SIG-M5 treated with dmso at 0.1 percent for 504 hours (cell line): ENCODE measurements at regions not wholly inside any gene's neighbourhood (a gene's known extent, or its start where the extent isn't known, plus 50 kb on each side); places are given as distances from the start of the nearest gene placed in this dataset.

Experiments
- DNase-seq: peaks from one replicate; lab custom pipeline; 2025; ENCODE audit not compliant: unreplicated experiment; lab: John Stamatoyannopoulos, UW

GRCh38 chr2:65799141-65799854, 366.9 kb upstream of the SPRED2 start:
- DNase-seq = no peak

- no peak for DNase-seq
Measured at GRCh38 chr2:65798641-65799040, 366.2 kb upstream of the SPRED2 start.

- no peak for DNase-seq
Measured at GRCh38 chr2:65794994-65795393, 362.6 kb upstream of the SPRED2 start.

GRCh38 chr2:65791404-65791975, 359.1 kb upstream of the SPRED2 start:
- no peak for DNase-seq

DNA sequence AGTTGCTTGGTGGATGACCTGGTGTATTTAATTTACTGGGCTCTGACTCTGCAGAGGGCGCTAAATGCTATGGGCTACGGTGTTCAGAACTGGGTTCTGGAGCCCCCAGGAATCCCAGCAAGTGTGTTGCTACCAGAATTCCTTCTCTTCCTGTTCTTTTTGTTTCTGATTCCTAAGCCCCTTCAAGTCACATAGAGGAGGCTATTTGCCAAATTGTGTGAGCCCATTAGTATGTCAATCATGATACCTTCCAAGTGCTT, 358.2 kb upstream of the SPRED2 start:
- DNase-seq = no peak

DNA sequence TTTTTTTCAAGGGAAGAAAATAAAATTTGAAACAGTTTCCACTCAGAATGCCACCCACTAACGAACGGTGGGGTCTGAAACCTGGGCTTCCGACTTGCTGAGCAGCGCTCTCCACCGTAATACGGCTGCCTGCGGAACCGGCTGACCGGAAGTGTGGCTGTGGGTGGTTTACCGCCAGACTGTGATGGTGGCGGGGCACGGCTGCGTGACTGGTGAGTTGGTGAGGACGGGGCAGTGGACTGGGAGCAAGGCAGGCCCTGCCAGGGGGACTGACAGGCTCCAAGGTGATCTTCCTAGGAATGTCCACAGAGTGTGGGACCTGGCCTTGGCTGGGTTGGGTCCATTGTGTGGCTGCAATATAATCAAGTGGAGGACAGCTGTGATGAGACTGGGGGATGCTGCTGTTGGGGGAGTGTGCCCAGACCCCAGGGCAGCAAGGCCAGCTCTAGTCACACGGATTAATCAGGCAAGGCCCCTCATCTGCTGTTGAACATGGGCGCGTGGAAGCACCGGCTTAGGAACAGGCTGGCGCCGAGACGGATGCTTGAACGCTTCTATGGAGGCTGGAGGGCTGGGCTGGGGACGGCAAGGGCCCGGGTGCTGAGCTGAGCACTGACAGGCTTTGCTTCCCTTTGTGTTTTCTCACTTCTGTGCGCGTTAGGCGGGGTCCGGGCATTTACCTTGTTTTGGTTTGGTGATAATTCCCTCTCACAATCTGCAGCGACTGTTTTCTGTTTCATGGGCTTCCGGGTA, 357.7 kb upstream of the SPRED2 start:
- DNase-seq = no peak

DNA sequence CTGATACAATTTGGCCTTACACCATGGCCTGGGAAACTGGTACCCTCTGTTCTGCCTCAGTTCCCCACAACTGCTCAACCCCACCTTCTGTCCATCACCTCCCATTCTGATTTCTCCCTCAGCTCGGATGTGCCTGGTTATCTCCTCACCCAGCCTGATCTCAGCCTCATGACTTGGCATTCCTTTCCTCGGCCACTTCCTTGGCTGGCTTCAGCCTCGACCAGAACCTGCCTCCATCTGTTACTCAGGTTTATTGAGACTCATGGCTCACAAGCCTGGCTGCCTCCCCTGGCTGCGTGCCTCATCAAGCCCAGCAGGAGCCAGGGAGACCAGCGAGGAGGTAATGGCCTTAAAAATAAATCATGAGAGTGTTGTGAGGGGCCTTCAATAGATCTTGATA, 356.2 kb upstream of the SPRED2 start:
- no peak for DNase-seq

DNA sequence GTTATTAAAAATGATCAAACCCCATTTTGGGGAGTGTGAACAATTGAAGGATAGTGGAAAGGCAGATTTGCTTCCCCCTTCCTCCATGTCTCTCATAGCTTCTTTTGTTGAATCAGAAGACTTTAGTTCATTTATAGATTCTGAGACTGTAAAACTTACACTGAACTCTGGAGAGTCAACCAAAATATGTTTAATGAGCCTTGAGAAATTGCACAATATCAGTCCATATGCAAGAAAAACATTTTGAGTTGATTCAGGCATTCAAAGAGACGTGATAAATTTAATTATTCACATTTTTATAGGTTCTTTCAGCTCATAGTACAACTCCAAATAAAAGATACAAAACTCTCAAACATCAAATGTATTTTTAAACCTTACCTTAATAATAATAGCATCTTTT, 354.4 kb upstream of the SPRED2 start:
- DNase-seq = no peak

- DNase-seq = no peak
Measured at GRCh38 chr2:65786007-65786717, 353.8 kb upstream of the SPRED2 start.

DNA sequence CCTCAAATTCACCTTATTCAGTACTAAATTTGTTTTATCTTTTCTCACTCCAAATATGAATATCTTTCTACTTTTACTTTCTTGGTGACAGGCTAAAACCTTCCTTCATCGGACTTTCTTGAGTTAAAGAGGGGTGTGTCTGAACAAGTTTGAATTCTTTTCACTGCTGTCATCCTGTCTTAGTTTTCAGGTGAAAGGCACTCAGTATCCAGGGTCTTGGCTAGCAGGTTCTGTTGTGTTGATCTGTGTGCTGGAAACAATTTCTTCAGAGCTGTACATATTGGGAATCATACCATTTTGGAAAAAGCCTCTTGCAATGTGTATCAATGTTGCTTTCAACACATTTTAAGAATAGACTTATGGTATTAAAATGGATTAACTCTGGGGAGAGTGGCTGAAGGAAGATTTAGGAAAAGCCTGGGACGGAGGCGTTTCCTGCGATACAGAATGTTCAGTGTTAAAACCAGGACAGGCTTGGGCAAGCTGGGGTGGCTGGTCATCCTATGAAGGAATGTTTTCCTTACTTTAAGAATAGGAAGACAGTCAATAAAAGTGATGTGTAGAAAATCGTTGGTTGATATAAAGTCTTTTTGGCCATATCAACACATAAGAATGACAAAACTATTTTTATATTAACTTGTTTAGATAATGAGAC, 350.7 kb upstream of the SPRED2 start:
- no peak for DNase-seq

DNA sequence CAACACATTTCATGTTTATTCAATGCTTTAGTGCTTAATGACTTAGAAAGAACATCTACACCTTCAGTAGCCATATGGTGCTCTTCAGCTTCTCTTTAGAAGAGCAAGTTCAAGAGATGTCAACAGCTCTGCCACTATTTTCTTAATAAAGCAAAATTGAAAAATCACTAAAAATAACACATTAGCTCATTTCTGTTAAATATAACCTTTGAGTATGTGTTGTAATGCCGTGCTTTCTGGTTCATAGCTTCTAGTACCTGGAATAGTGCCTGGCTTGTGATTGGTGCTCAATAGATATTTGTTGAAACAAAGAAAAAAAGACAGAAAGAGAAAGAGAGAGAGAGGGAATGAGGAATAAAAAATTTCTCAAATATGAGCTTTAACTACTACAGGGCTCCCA, 349.8 kb upstream of the SPRED2 start:
- DNase-seq = no peak

GRCh38 chr2:65781756-65782155, 349.4 kb upstream of the SPRED2 start:
- no peak for DNase-seq

- DNase-seq = no peak
Measured at GRCh38 chr2:65779021-65779420, 346.6 kb upstream of the SPRED2 start.

DNA sequence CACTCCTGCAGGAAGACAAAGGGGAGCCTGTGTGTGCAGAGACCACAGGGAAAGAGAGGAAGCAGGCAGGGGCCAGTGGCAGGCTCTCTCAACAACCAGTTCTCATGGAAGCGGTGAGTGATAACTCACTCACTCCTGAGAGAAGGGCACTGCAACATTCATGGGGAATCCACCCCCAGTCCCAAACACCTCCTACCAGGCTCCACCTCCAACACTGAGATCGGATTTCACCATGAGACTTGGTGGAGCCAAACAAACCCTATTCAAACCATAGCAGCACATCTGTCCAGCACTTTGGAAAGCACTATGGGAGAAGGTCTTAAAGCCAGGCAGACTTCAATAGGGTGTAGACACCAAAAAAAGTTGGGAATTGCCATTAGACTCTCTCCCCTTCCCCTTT, 345.7 kb upstream of the SPRED2 start:
- DNase-seq = no peak

DNA sequence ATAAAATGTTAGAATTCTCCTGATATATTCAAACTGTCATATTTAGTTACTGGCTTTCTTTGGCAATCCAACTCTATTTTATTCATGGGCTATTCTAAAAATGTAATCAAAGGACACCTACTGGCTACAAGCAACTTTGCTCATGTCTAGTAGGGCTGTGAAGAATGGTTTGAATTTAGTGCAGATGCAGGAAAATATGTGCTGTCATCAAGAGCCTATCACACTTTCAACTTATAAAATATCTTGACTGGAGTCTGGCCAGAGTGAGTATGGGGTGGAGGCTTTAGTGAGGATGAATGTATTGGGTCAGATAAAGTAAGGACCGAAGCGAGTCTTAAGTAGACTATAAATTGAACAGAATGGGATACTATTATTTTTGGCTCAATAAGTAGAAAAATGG, 343.4 kb upstream of the SPRED2 start:
- DNase-seq = no peak

DNA sequence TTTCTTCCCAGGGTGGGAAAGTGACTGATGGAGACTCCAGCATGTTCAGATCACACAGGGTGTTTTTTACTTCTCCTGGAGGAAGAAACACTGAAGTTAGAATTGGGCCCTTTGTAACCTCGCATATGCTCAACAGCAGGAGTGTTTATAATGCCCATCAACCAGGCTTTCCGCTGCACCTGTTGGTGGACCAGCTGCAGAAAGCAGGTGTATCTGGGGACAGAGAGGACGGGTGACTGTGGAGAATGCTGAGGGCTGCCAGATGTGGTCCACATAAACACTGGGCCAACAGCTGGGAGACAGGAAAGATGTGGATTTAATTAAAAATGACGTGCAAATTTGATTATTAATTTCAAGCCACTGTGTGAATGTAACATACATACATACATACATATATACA, 335.5 kb upstream of the SPRED2 start:
- DNase-seq = no peak

GRCh38 chr2:65766768-65767267, 334.4 kb upstream of the SPRED2 start:
- DNase-seq = no peak

DNA sequence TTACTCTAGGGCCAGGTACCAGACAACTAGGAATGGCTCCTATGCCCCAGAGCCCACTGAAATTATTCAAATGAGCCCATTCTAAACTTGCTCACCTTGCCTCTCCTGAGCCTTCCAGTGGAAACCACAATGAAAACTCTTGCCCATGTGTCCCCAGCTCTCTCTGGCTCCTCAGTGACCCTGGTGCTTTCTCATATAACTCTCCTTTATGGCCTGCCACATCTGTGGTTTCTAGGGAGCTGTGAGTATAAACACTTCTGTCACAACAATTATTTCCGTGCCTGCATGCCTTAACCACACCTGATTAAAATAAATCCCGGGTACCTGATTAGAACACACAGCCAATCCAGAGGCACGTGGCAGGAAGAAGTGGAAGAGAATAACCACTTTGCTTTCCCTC, 333.0 kb upstream of the SPRED2 start:
- DNase-seq = no peak

- DNase-seq = no peak
Measured at GRCh38 chr2:65762068-65762467, 329.7 kb upstream of the SPRED2 start.

DNA sequence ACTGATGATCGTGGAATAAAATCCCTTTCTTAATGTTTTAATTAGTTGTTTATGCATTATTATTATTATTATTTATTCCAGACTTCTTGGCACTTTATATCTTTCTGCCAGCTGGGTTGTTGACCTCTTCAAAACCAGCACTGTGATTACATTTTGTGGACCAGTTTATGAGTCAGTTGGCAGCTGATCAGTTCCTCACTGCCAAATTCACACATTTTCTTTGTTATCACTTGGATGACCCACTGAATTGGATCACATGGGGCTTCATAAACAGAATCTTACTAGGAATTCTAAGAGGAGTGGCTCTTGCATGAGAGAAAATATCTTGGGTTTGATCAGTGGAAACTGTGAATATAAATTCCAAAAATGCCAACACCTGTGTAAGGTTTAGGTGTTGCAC, 321.8 kb upstream of the SPRED2 start:
- DNase-seq = no peak

GRCh38 chr2:65751408-65751807, 319.0 kb upstream of the SPRED2 start:
- no peak for DNase-seq
